ENCODE measurements at regions not wholly inside any gene's neighbourhood (a gene's known extent, or its start where the extent isn't known, plus 50 kb on each side); places are given as distances from the start of the nearest gene placed in this dataset.

DNA sequence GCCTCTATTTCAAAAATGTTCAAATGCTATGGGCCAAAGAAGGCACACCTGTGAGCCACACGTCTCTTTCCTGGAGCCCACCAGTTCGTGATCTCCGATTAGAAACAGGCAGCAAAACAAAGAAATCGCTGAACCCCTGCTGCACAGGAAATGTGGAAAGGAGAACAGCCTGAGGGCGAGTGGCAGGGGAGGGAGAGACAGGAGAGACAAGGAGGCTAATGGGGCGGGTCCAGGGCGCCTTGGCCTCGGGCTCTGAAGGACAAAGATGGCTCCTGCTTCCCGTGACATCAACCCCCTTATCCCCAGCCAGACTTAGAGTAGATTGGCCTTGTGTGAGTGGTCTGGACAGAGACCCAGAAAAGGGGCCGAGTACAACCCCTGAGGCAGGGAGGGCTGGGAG, 62.4 kb upstream of the DOCK1 start:
- ChIA-PET CTCF (ENCODE audit: partially characterized antibody) (interaction anchor here (0.8 kb wide), 1 partner anchor 37 kb away, joined by 3 read pairs; no protein-coding TSS in a partner anchor), POLR2A (ENCODE audit: partially characterized antibody) (no interaction called here)
- Histone ChIP-seq H3K9ac (replicated peaks in 1 of 4; ENCODE audit: extremely low read depth in 1 of 4, low read depth in 3 of 4, low read length in 3 of 4) (no peak overlapping the region), H4K8ac (ENCODE audit: extremely low read depth, insufficient read depth, low read length) (no peak overlapping the region), H3K4me2 (ENCODE audit: insufficient read depth in 1 of 2, low read depth in 2 of 2, low read length in 2 of 2) (no peak overlapping the region), H2BK15ac (ENCODE audit: low read length) (no peak overlapping the region), H3K4ac (replicated peaks; ENCODE audit: insufficient read length, low read depth, low read length) (no peak overlapping the region), H3K4me1 (replicated peaks in 1 of 4; ENCODE audit: control insufficient read depth in 3 of 4, insufficient read depth in 4 of 4, low read length in 3 of 4) (peaks cover 4 to 8% (median 5%) of the 10 kb centered on the region in 4 experiments), H3K36me3 (ENCODE audit: control insufficient read depth in 2 of 4, insufficient read depth in 4 of 4, low read length in 3 of 4) (no peaks in the 10 kb centered on the region), H3K56ac (replicated peaks; ENCODE audit: insufficient read length, low read depth, low read length) (no peak overlapping the region), H3K79me1 (ENCODE audit: low read depth, low read length) (no peaks in the 10 kb centered on the region), H2BK5ac (ENCODE audit: low read depth, low read length) (no peak overlapping the region), H2AFZ (ENCODE audit: low read length) (0 out of 2 replicates have a peak overlapping the region, but pooled peaks have one; percentile 0), H3K23me2 (ENCODE audit: low read depth, low read length) (no peaks in the 10 kb centered on the region), H2BK20ac (ENCODE audit: low read length) (no peak overlapping the region), H2AK5ac (ENCODE audit: low read depth, low read length) (no peak overlapping the region), H4K91ac (replicated peaks; ENCODE audit: insufficient read length, low read length) (no peak overlapping the region), H4K5ac (ENCODE audit: insufficient read length, low read depth, low read length) (no peak overlapping the region), H3K27ac (ENCODE audit: low read depth, low read length) (no peak overlapping the region), H2BK12ac (ENCODE audit: low read depth, low read length) (no peak overlapping the region), H2BK120ac (replicated peaks; ENCODE audit: low read depth, low read length) (no peak overlapping the region), H4K20me1 (replicated peaks in 1 of 2; ENCODE audit: control insufficient read depth in 1 of 2, insufficient read depth in 2 of 2, low read length in 2 of 2) (no peaks in the 10 kb centered on the region), H3K4me3 (ENCODE audit: extremely low read depth in 1 of 4, insufficient read depth in 2 of 4, low read depth in 3 of 4, low read length in 4 of 4) (no peak overlapping the region), H3K27me3 (replicated peaks in 1 of 4; ENCODE audit: control insufficient read depth in 3 of 4, extremely low read depth in 1 of 4, insufficient read depth in 3 of 4, low read length in 3 of 4) (peaks cover 0 to 2% (median 0%) of the 10 kb centered on the region in 4 experiments; a peak in 1 of 7 replicates), H3K23ac (ENCODE audit: insufficient read length) (no peak overlapping the region), H3K79me2 (ENCODE audit: control insufficient read depth in 1 of 2, insufficient read depth in 2 of 2, low read length in 2 of 2) (no peaks in the 10 kb centered on the region), H3K18ac (ENCODE audit: extremely low read depth, low read length) (0 out of 2 replicates have a peak overlapping the region, but pooled peaks have one; percentile 27), H3K14ac (ENCODE audit: insufficient read length) (no peak overlapping the region), H3K9me3 (ENCODE audit: insufficient read depth in 2 of 2, low read depth in 1 of 2, low read length in 1 of 2) (no peaks in the 10 kb centered on the region)
- FAIRE-seq (no peak), DNase-seq (ENCODE audit: low read depth in 1 of 2, low spot score in 2 of 2) (no peak)
- WGBS, 2 experiments (ENCODE audit: extremely low coverage in 1 of 2, insufficient coverage in 1 of 2, insufficient read length in 1 of 2, insufficient replicate concordance in 2 of 2, low coverage in 1 of 2, low lambda C conversion rate in 2 of 2, missing lambda C conversion rate in 1 of 2) = 67% methylated on average over 10 of the region's 10 CpGs; no CpG with 5 or more reads in 1 of the 2 experiments
- no peak for TF ChIP-seq ATF2 (IDR thresholded peaks at IDR 0.05; ENCODE audit: low read length)
- TF ChIP-seq YY1 (IDR thresholded peaks at IDR 0.05; ENCODE audit: low read depth, low read length) = no peak
- TF ChIP-seq CTBP2 (IDR thresholded peaks at IDR 0.05; ENCODE audit: borderline replicate concordance, insufficient read depth, insufficient read length, low read length) = no peak
- TF ChIP-seq EZH2 (IDR thresholded peaks at IDR 0.05; ENCODE audit: low read depth, low read length, severe bottlenecking) = no peak

Data from H1 (cell line).